CD4-positive, alpha-beta T cell treated with Interferon alpha-2 for 1 hour (primary cell): ENCODE measurements at regions not wholly inside any gene's neighbourhood (a gene's known extent, or its start where the extent isn't known, plus 50 kb on each side); places are given as distances from the start of the nearest gene placed in this dataset.
"Not testable (repeated sequence)": the region's sequence is repeated elsewhere in the genome, so short reads cannot be mapped to it uniquely, and the experiment has no call there.

Experiments
- DNase-seq, 2 donors: peaks; one replicate each; pipeline ENCODE4 v3.0.0-alpha.2; 2020 to 2022

DNA sequence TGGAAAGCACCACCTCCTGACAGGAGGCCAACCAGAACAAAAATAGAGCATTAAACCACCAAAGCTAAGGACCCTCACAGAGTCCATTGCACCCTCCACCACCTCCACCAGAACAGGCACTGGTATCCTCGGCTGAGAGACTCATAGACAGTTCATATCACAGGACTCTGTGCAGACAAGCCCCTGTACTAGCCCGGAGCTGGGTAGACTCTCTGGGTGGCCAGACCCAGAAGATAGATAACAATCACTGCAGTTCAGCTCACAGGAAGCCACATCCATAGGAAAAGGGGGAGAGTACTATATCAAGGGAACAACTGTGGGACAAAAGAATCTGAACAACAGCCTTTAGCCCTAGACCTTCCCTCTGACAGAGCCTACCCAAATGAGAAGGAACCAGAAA, 67.4 kb upstream of the SSTR4 start:
- not testable (repeated sequence) for DNase-seq

DNA sequence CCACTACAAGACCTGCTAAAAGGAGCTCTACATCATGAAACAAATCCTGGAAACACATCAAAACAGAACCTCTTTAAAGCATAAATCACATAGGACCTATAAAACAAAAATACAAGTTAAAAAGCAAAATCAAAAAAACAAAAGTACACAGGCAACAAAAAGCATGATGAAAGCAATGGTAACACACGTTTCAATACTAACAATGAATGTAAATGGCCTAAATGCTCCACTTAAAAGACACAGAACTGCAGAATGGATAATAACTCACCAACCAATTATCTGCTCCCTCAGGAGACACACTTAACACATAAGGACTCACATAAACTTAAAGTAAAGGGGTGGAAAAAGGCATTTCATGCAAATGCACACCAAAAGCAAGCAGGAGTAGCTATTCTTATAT, 66.1 kb upstream of the SSTR4 start:
- not testable (repeated sequence) for DNase-seq

DNA sequence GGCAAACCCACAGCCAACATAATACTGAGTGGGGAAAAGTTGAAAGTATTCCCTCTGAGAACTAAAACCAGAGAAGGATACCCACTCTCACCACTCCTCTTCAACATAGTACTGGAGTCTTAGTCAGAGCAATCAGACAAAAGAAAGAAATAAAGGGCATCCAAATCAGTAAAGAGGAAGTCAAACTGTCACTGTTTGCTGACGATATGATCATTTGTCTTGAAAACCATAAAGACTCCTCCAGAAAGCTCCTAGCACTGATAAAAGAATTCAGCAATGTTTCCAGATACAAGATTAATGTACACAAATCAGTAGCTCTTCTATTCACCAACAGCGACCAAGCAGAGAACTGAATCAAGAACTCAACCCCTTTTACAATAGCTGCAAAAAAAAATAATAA, 64.0 kb upstream of the SSTR4 start:
- DNase-seq: not testable (repeated sequence)

DNA sequence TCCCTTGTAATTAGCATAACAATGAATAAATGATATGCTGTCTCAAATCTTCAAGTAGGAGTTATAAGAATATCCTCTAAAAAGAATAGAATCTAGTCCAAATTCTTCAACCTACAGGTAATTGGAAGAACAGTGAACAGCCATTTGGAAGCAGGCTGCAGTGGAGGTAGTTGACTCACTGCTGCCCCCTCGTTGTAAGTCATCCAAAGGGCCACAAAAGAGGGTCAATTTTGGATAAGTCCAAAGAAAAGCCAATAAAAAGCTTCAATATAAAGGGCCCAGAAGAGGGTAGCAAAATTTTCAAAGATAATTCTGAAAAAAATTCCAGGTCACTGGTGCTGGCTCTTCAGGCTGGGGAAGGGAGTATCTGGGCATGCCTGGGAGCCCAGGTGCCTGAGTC, 60.8 kb upstream of the SSTR4 start:
- no peak for DNase-seq

DNA sequence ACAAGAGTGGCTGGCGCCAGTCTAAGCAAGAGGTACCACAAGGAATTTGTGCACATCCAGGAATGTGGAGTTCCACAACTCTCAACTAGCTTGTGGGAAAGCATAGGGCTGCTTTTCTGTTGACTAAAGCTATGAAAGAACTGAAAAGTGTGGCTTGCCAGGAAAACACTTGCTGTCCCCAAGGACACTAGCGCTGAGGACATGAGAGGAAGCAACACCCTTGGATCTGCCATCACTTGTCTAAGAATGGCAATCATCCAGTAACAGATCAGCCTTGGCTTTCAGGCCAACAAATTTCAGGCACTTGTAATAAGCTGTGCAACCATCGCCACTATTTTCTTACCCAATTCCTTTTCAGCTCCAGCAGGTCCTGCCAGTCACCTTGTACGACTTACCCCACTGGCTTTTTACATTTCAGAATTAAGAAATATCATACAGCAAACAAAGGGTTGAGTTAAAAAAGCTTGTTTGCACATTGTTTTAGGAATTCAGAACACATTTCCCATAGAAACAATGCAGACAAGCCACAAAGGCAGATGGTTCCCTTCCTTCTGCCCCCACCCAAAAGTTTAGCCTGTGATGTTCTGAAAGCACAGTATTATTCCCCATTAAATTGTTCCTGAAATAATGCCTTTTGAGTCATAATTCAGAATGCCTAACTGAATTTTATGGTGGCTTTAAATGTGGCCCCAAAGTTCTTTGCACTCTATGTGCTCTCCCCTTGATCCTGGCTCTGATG, 57.9 kb upstream of the SSTR4 start:
- DNase-seq: no peak

DNA sequence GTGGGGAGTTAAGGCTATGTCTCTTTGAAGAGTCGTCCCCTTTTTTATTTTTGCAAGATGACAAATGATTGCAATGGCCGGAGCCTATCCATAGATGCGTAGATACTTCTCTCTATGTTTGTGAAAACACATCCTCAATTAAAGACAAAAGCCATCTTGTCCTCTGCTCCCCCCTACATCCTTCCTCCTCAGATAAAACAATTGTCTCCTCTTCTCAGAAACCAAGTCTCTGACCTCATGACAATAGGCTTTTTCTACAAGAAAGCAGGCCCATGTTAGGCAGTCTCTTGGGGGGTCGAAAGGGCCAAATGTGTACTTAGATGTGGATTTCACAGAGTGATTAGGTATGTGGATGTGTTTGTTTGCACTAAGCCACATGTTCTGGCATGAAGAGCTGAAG, 51.1 kb upstream of the SSTR4 start:
- DNase-seq: no peak

DNA sequence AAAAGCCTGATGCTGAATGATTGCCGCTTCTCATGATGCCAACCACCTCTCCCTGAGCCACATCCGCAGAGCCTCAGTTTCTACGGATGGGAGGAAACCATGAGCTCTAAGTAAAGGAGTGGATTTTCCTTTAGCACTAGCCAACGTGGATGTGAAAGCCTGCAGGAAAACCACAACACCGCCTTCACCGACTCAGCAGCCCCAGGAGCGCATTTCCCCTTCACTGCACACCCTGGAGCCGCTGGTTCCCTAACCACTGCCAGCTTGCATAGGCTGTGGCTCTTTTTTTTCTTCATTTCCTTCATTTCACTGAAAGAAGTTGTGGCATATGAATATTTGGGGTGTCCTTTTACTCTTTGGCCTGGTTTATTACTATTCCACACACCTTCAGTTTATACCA, 50.5 kb upstream of the SSTR4 start:
- no peak for DNase-seq

DNA sequence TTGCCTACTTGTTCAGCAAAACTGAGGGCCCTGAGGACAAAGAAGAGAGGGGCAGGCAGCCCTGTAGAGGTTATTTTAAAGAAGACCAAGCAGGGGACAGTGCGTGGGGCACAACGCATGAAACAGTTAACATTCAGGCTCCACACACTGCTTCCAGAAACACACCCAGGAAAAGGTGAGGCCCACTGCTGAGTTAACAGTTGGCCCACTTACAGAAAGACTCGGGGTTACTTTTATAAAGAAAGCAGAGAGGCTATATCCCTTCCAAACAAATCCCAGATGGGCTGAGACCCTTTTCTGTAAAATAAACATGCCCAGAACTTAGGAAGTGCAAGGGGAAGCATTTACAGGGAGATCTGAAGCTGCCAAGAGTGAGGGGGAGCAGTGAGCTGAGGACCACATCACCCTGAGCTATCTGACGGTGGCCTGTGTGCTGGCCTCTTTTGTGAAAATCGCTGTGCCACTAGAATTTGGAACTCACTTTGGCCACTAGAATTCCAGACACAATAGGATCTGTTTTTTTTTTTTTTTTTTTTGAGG, 49.8 kb upstream of the SSTR4 start:
- DNase-seq: no peak
